Panc1 (cell line): ENCODE measurements at regions not wholly inside any gene's neighbourhood (a gene's known extent, or its start where the extent isn't known, plus 50 kb on each side); places are given as distances from the start of the nearest gene placed in this dataset.

Experiments used
- ATAC-seq: fragments of 200-7000 bp; cut with Tn5 transposase; 2 replicates; pipeline ENCODE4 v1.9.1; 2020; ENCODE audit warnings: mild to moderate bottlenecking, moderate library complexity
- BruUV-seq: library from RNA; stranded (reverse); fragments of 400-500 nt; replicated peaks from 2 replicates; lab custom pipeline; 2021; lab: Mats Ljungman, UMichigan
- CTCF ChIA-PET: fragments of 300-600 bp; sonication (Branson Sonifier 250); formaldehyde crosslinking; loops from one replicate; lab custom pipeline; 2022; ENCODE audit warnings: antibody characterized with exemption; lab: Charles Lee
- POLR2A ChIA-PET: fragments of 300-600 bp; sonication (Branson Sonifier 250); formaldehyde crosslinking; loops from one replicate; lab custom pipeline; 2022; ENCODE audit warnings: antibody characterized with exemption; lab: Charles Lee
- DNase-seq: peaks from one replicate; pipeline ENCODE4 v3.0.0-alpha.2; 2010; ENCODE audit warnings: low read depth, low spot score
- H3K27ac ChIP-seq: 2 replicates; pipeline ENCODE4 v1.5.1; 2011; ENCODE audit warnings: mild to moderate bottlenecking, low read length, inconsistent platforms
- H3K27me3 ChIP-seq: fragments of 200-500 bp; sonication (Bioruptor generic); 2 replicates; pipeline ENCODE4 v1.6.0; 2014; ENCODE audit warnings: low read length, inconsistent platforms; ENCODE audit not compliant: control insufficient read depth, insufficient read depth
- H3K36me3 ChIP-seq: fragments of 200-500 bp; sonication (Bioruptor generic); 2 replicates; pipeline ENCODE4 v1.5.1; 2014; ENCODE audit warnings: inconsistent platforms, mild to moderate bottlenecking, low read length, moderate library complexity; ENCODE audit not compliant: control insufficient read depth, insufficient read depth
- H3K4me1 ChIP-seq: 2 replicates; pipeline ENCODE4 v1.5.1; 2011; ENCODE audit warnings: inconsistent platforms, mild to moderate bottlenecking, low read length, moderate library complexity; ENCODE audit not compliant: control insufficient read depth, insufficient read depth
- H3K4me3 ChIP-seq, 2 experiments: 2 replicates each; pipeline ENCODE4 v1.5.1; 2011 to 2012; ENCODE audit warnings: low read depth in 2 of 2, low read length in 2 of 2, mild to moderate bottlenecking in 2 of 2, inconsistent platforms in 1 of 2, moderate library complexity in 1 of 2
- H3K9me3 ChIP-seq: fragments of 200-500 bp; sonication (Bioruptor generic); 2 replicates; pipeline ENCODE4 v1.5.1; 2014; ENCODE audit warnings: low read depth, mild to moderate bottlenecking, inconsistent platforms, low read length, moderate library complexity; ENCODE audit not compliant: control insufficient read depth, insufficient read depth
- CTCF ChIP-seq: fragments of 450-650 bp; IDR thresholded peaks from 2 replicates; pipeline ENCODE4 v1.5.1; 2017; ENCODE audit warnings: mild to moderate bottlenecking
- POLR2AphosphoS5 ChIP-seq: IDR thresholded peaks from 2 replicates; pipeline ENCODE4 v1.6.1; 2012; ENCODE audit warnings: mild to moderate bottlenecking, low read depth, low read length, moderate library complexity
- REST ChIP-seq, 2 experiments: IDR thresholded peaks; 2 replicates each; pipeline ENCODE4 v1.6.1; 2011 to 2012; ENCODE audit warnings: low read depth in 2 of 2, control low read depth in 1 of 2, low read length in 1 of 2, mild to moderate bottlenecking in 1 of 2, moderate library complexity in 1 of 2; ENCODE audit not compliant: insufficient read depth in 1 of 2
- SIN3A ChIP-seq: IDR thresholded peaks from 2 replicates; pipeline ENCODE4 v1.6.1; 2012; ENCODE audit warnings: low read depth, mild to moderate bottlenecking, low read length, moderate library complexity, borderline replicate concordance; ENCODE audit not compliant: insufficient read depth
- TCF7L2 ChIP-seq: IDR thresholded peaks from 2 replicates; pipeline ENCODE4 v1.6.1; 2011; ENCODE audit warnings: mild to moderate bottlenecking, low read depth, low read length, inconsistent platforms
- in situ Hi-C: cut with HindIII; loops from 2 replicates; pipeline ENCODE4 v1.10.0; 2016; ENCODE audit warnings: low sequenced_read_pairs, low pct_unique_long_range_greater_than_20kb
- intact Hi-C: fragments of 100-400 bp; cut with micrococcal nuclease; formaldehyde crosslinking; loops from one replicate; pipeline ENCODE4 v1.10.0; 2022; ENCODE audit not compliant: unreplicated experiment
- microRNA-seq: library from miRNA; unstranded; fragments of <30 nt; microRNA quantifications from one replicate; pipeline ENCODE4 v1.1.0, GENCODE V29; 2020; ENCODE audit not compliant: unreplicated experiment

GRCh38 chr18:35920623-35921022, 51.9 kb upstream of the RMP24 start:
- BruUV-seq = no TSS peak
- in situ Hi-C loops (no loop called here), intact Hi-C loops (no loop called here)
- ATAC-seq = no peak
- POLR2A ChIA-PET = no interaction called here
- H3K9me3 ChIP-seq = no peaks in the 10 kb centered on the region
- CTCF ChIA-PET = no interaction called here
- no peak overlapping the region for H3K4me3 ChIP-seq
- no peaks in the 10 kb centered on the region for H3K27me3 ChIP-seq
- H3K4me1 ChIP-seq = peaks cover 20% of the 10 kb centered on the region
- no peak for TF ChIP-seq POLR2AphosphoS5
- no peak for TF ChIP-seq SIN3A
- no peak for TF ChIP-seq CTCF
- TF ChIP-seq TCF7L2 = no peak
- TF ChIP-seq REST (IDR thresholded peaks at IDR 0.05; ENCODE audit: insufficient read depth in 1 of 2, low read depth in 2 of 2, low read length in 1 of 2) = no peak
- H3K36me3 ChIP-seq = no peaks in the 10 kb centered on the region
- DNase-seq = no peak
- H3K27ac ChIP-seq = peak overlapping the region; percentile 54; the same call in 1 of the 2 replicates

Small RNA genes lying in the stretch of these regions (microRNA-seq; reads per million reads assigned to microRNA genes)
- 1,315 reads per million, percentile 84 among the genes with 10 or more reads in this experiment for gene MIR187
